ENCODE measurements at regions not wholly inside any gene's neighbourhood (a gene's known extent, or its start where the extent isn't known, plus 50 kb on each side); places are given as distances from the start of the nearest gene placed in this dataset.

- Histone ChIP-seq H3K4me3 (no peak overlapping the region), H3K27me3 (no peaks in the 10 kb centered on the region), H3K4me1 (no peaks in the 10 kb centered on the region), H3K36me3 (no peaks in the 10 kb centered on the region), H3K27ac (no peak overlapping the region), H3K9me3 (no peaks in the 10 kb centered on the region)
- intact Hi-C loops (cut with DNase I; ENCODE audit: low total_unique reads) (no loop called here), in situ Hi-C loops (cut with MboI; ENCODE audit: low sequenced_read_pairs in 4 of 4) (no loop called here)
- TF ChIP-seq POLR2A (IDR thresholded peaks at IDR 0.05) (no peak), CTCF (IDR thresholded peaks at IDR 0.05 in 4 of 5, conservative IDR thresholded peaks at IDR 0.05 in 1 of 5) (no peak)
- DNase-seq = no peak
- ATAC-seq = no peak
These were observed 318.5 kb upstream of the TBX3 start for GRCh38 chr12:115002434-115002833.

GRCh38 chr12:115001571-115002180, 317.7 kb upstream of the TBX3 start:
- H3K9me3 ChIP-seq = no peaks in the 10 kb centered on the region
- H3K36me3 ChIP-seq = no peaks in the 10 kb centered on the region
- TF ChIP-seq POLR2A (IDR thresholded peaks at IDR 0.05) = no peak
- TF ChIP-seq CTCF (IDR thresholded peaks at IDR 0.05 in 4 of 5, conservative IDR thresholded peaks at IDR 0.05 in 1 of 5) = no peak
- ATAC-seq = no peak
- intact Hi-C loops (cut with DNase I; ENCODE audit: low total_unique reads) (no loop called here), in situ Hi-C loops (cut with MboI; ENCODE audit: low sequenced_read_pairs in 4 of 4) (no loop called here)
- H3K27me3 ChIP-seq = no peaks in the 10 kb centered on the region
- no peak overlapping the region for H3K4me3 ChIP-seq
- no peak for DNase-seq
- H3K4me1 ChIP-seq = no peaks in the 10 kb centered on the region
- H3K27ac ChIP-seq = no peak overlapping the region

- H3K4me3 ChIP-seq = no peak overlapping the region
- intact Hi-C loops (cut with DNase I; ENCODE audit: low total_unique reads) = no loop called here
- H3K9me3 ChIP-seq = no peaks in the 10 kb centered on the region
- H3K36me3 ChIP-seq = no peaks in the 10 kb centered on the region
- no peak overlapping the region for H3K27ac ChIP-seq
- no peaks in the 10 kb centered on the region for H3K4me1 ChIP-seq
- no peak for TF ChIP-seq CTCF (IDR thresholded peaks at IDR 0.05 in 4 of 5, conservative IDR thresholded peaks at IDR 0.05 in 1 of 5)
- TF ChIP-seq POLR2A (IDR thresholded peaks at IDR 0.05) = no peak
- DNase-seq = no peak
- ATAC-seq = no peak
- in situ Hi-C loops (cut with MboI; ENCODE audit: low sequenced_read_pairs in 4 of 4) = no loop called here
- H3K27me3 ChIP-seq = no peaks in the 10 kb centered on the region
These were observed 316.1 kb upstream of the TBX3 start for GRCh38 chr12:115000038-115000437.

GRCh38 chr12:114998750-114999128, 314.8 kb upstream of the TBX3 start:
- no peak for ATAC-seq
- no peaks in the 10 kb centered on the region for H3K27me3 ChIP-seq
- no peak for DNase-seq
- intact Hi-C loops (cut with DNase I; ENCODE audit: low total_unique reads) (no loop called here), in situ Hi-C loops (cut with MboI; ENCODE audit: low sequenced_read_pairs in 4 of 4) (loop anchor here in 1 of 4 donors (25.0 kb wide), 1 partner anchor 89 kb away; no protein-coding TSS in a partner anchor)
- TF ChIP-seq POLR2A (IDR thresholded peaks at IDR 0.05) = no peak
- no peak for TF ChIP-seq CTCF (IDR thresholded peaks at IDR 0.05 in 4 of 5, conservative IDR thresholded peaks at IDR 0.05 in 1 of 5)
- H3K27ac ChIP-seq = no peak overlapping the region
- no peaks in the 10 kb centered on the region for H3K4me1 ChIP-seq
- no peaks in the 10 kb centered on the region for H3K9me3 ChIP-seq
- H3K36me3 ChIP-seq = no peaks in the 10 kb centered on the region
- no peak overlapping the region for H3K4me3 ChIP-seq

Data from gastrocnemius medialis (tissue), 4 donors.